ENCODE measurements at regions not wholly inside any gene's neighbourhood (a gene's known extent, or its start where the extent isn't known, plus 50 kb on each side); places are given as distances from the start of the nearest gene placed in this dataset.

DNA sequence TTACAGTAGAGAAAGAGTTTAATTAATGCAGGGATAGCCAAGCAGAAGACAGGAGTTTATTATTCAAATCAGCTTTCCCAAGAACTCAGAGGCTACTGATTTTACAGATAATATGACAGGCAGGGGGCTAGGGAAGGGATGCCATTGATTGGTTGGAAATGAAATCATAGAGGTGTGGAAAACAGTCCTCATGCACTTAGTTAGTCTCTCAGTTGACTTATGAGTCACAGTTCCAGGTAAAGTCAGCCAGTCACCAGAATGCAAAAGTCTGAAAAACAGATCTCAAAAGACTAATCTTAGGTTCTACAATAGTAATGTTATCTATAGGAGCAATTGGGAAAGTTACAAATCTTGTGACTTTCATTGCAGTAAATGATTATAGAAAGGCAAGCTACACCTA is 676.4 kb upstream of the CHAC2 start:
- no peak overlapping the region for H3K9ac ChIP-seq (ENCODE audit: low read length)
- no peak overlapping the region for H3K4me2 ChIP-seq (ENCODE audit: low read depth, low read length, poor library complexity, severe bottlenecking)

GRCh38 chr2:53087874-53088461 is 679.6 kb upstream of the CHAC2 start:
- Histone ChIP-seq H3K9me3 (ENCODE audit: insufficient read depth, low read length) (no peaks in the 10 kb centered on the region), H3K27ac (ENCODE audit: low read depth, low read length) (no peak overlapping the region), H3F3A (ENCODE audit: insufficient read depth) (no peaks in the 10 kb centered on the region), H3K36me3 (ENCODE audit: low read length) (no peaks in the 10 kb centered on the region), H3K4me3 (ENCODE audit: insufficient read depth, low read length, poor library complexity, severe bottlenecking) (no peak overlapping the region), H3K27me3 (ENCODE audit: low read length) (no peaks in the 10 kb centered on the region), H3K79me2 (ENCODE audit: insufficient read depth, low read length) (no peaks in the 10 kb centered on the region), H3K9ac (ENCODE audit: low read length) (no peak overlapping the region), H3K9me2 (replicated peaks; ENCODE audit: insufficient read depth, low read length) (no peaks in the 10 kb centered on the region), H2AFZ (ENCODE audit: low read depth, low read length, severe bottlenecking) (no peak overlapping the region), H4K20me1 (ENCODE audit: low read depth, low read length) (no peaks in the 10 kb centered on the region), H3K4me2 (ENCODE audit: low read depth, low read length, poor library complexity, severe bottlenecking) (no peak overlapping the region)
- no peak for TF ChIP-seq EZH2phosphoT487 (conservative IDR thresholded peaks at IDR 0.05; ENCODE audit: low read length)

More for the DNA sequence above, 676.4 kb upstream of the CHAC2 start:
- Histone ChIP-seq H3K4me3 (ENCODE audit: insufficient read depth, low read length, poor library complexity, severe bottlenecking) (no peak overlapping the region), H2AFZ (ENCODE audit: low read depth, low read length, severe bottlenecking) (no peak overlapping the region), H3K9me3 (ENCODE audit: insufficient read depth, low read length) (no peaks in the 10 kb centered on the region), H4K20me1 (ENCODE audit: low read depth, low read length) (no peaks in the 10 kb centered on the region), H3K9me2 (replicated peaks; ENCODE audit: insufficient read depth, low read length) (no peaks in the 10 kb centered on the region), H3F3A (ENCODE audit: insufficient read depth) (no peaks in the 10 kb centered on the region), H3K27me3 (ENCODE audit: low read length) (no peaks in the 10 kb centered on the region), H3K79me2 (ENCODE audit: insufficient read depth, low read length) (no peaks in the 10 kb centered on the region), H3K27ac (ENCODE audit: low read depth, low read length) (no peak overlapping the region), H3K36me3 (ENCODE audit: low read length) (no peaks in the 10 kb centered on the region)
- TF ChIP-seq CTCF (IDR thresholded peaks at IDR 0.05; ENCODE audit: insufficient read depth, low read length, poor library complexity, severe bottlenecking), result no peak
- no peak for TF ChIP-seq EZH2phosphoT487 (conservative IDR thresholded peaks at IDR 0.05; ENCODE audit: low read length)

DNA sequence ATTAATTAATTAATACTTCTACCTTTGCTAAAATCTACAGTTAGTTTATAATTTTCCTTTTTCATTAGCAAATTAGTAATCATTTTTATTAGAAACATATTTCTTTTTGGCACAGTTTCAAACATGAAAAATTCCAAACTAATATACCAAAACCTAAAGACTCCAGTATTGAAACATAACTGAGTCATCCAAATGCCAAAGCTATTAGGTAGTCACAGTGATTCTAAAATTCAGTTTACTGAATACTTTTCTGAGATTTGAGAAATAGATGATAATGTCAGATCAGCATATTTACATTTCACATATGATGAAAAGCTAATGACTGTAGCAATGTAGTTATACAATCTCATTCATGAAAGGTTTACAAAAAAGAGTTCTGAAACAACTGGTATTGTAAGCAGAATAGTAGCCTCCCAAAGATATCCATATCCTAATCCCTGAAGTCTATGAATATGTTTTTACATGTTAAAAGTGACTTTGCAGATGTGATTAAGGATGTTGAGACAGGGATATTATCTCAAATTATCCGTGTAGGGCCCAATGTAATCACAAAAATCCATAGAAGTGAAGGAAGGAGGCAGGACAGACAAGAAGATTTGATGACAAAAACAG is 680.2 kb upstream of the CHAC2 start:
- Histone ChIP-seq H3K9ac (ENCODE audit: low read length) (no peak overlapping the region), H3K4me3 (ENCODE audit: insufficient read depth, low read length, poor library complexity, severe bottlenecking) (no peak overlapping the region), H3F3A (ENCODE audit: insufficient read depth) (no peaks in the 10 kb centered on the region), H3K9me2 (replicated peaks; ENCODE audit: insufficient read depth, low read length) (no peaks in the 10 kb centered on the region), H2AFZ (ENCODE audit: low read depth, low read length, severe bottlenecking) (no peak overlapping the region), H3K36me3 (ENCODE audit: low read length) (no peaks in the 10 kb centered on the region; the same call in 1 of the 2 replicates), H3K79me2 (ENCODE audit: insufficient read depth, low read length) (no peaks in the 10 kb centered on the region), H3K27me3 (ENCODE audit: low read length) (no peaks in the 10 kb centered on the region), H3K9me3 (ENCODE audit: insufficient read depth, low read length) (no peaks in the 10 kb centered on the region), H3K4me2 (ENCODE audit: low read depth, low read length, poor library complexity, severe bottlenecking) (no peak overlapping the region), H4K20me1 (ENCODE audit: low read depth, low read length) (no peaks in the 10 kb centered on the region), H3K27ac (ENCODE audit: low read depth, low read length) (no peak overlapping the region)
- TF ChIP-seq EZH2phosphoT487 (conservative IDR thresholded peaks at IDR 0.05; ENCODE audit: low read length) (no peak), CTCF (IDR thresholded peaks at IDR 0.05; ENCODE audit: insufficient read depth, low read length, poor library complexity, severe bottlenecking) (no peak)

DNA sequence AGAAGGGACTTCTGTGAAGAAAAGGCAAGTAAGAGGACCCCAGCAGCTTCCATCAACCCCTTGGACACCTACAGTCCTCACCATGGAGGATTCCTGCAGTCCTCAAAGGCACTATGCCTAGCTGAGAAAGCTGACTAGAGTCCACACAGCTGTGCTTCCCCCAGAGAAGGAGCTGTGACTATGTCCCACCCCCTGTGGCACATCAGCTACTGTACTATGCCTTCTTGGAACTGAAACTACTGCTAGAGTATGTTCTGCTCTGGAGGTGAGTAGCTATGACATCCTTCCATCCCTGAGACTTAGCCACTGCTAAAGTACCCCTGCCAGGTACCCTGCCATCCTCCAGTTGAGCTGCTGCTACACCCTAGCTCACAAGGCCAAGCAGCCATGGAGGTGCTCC is 690.2 kb upstream of the CHAC2 start:
- Histone ChIP-seq H3K4me2 (ENCODE audit: low read depth, low read length, poor library complexity, severe bottlenecking) (no peak overlapping the region), H3K27me3 (ENCODE audit: low read length) (no peaks in the 10 kb centered on the region), H3K9me3 (ENCODE audit: insufficient read depth, low read length) (no peaks in the 10 kb centered on the region), H3F3A (ENCODE audit: insufficient read depth) (no peaks in the 10 kb centered on the region), H3K36me3 (ENCODE audit: low read length) (no peaks in the 10 kb centered on the region), H3K27ac (ENCODE audit: low read depth, low read length) (no peak overlapping the region), H3K9ac (ENCODE audit: low read length) (no peak overlapping the region), H3K79me2 (ENCODE audit: insufficient read depth, low read length) (no peaks in the 10 kb centered on the region), H2AFZ (ENCODE audit: low read depth, low read length, severe bottlenecking) (no peak overlapping the region), H3K4me3 (ENCODE audit: insufficient read depth, low read length, poor library complexity, severe bottlenecking) (no peak overlapping the region), H4K20me1 (ENCODE audit: low read depth, low read length) (no peaks in the 10 kb centered on the region), H3K9me2 (replicated peaks; ENCODE audit: insufficient read depth, low read length) (no peaks in the 10 kb centered on the region)
- no peak for TF ChIP-seq EZH2phosphoT487 (conservative IDR thresholded peaks at IDR 0.05; ENCODE audit: low read length)
- TF ChIP-seq CTCF (IDR thresholded peaks at IDR 0.05; ENCODE audit: insufficient read depth, low read length, poor library complexity, severe bottlenecking), result no peak

Measured in SU-DHL-6 (cell line).